Epithelial cell of esophagus (primary cell): ENCODE measurements at regions not wholly inside any gene's neighbourhood (a gene's known extent, or its start where the extent isn't known, plus 50 kb on each side); places are given as distances from the start of the nearest gene placed in this dataset.

Experiments used
- DNase-seq: peaks from one replicate; pipeline ENCODE4 v3.0.0; 2010; ENCODE audit warnings: low read depth
- H3K4me3 ChIP-seq: 2 replicates; pipeline ENCODE4 v1.5.1; 2011; ENCODE audit warnings: mild to moderate bottlenecking, low read length, control low read depth
- CTCF ChIP-seq: IDR thresholded peaks from 2 replicates; pipeline ENCODE4 v1.5.1; 2011; ENCODE audit warnings: low read depth, mild to moderate bottlenecking, low read length, control low read depth, inconsistent platforms; ENCODE audit not compliant: insufficient read depth; ENCODE audit errors: missing control alignments

- no peak for TF ChIP-seq CTCF
- no peak overlapping the region for H3K4me3 ChIP-seq
- DNase-seq = no peak
Observed at GRCh38 chr3:8224941-8225340, 276.7 kb upstream of the LMCD1 start.

- no peak for TF ChIP-seq CTCF
- DNase-seq = no peak
- H3K4me3 ChIP-seq = no peak overlapping the region
Observed at GRCh38 chr3:8233938-8234337, 267.7 kb upstream of the LMCD1 start.

GRCh38 chr3:8236264-8236663, 265.4 kb upstream of the LMCD1 start:
- DNase-seq = no peak
- TF ChIP-seq CTCF = no peak
- no peak overlapping the region for H3K4me3 ChIP-seq

- DNase-seq = peak; percentile 38
- TF ChIP-seq CTCF = no peak
- no peak overlapping the region for H3K4me3 ChIP-seq
Observed at GRCh38 chr3:8237893-8238292, 263.7 kb upstream of the LMCD1 start.

GRCh38 chr3:8238432-8238831, 263.2 kb upstream of the LMCD1 start:
- no peak for TF ChIP-seq CTCF
- no peak overlapping the region for H3K4me3 ChIP-seq
- no peak for DNase-seq

GRCh38 chr3:8239095-8239494, 262.5 kb upstream of the LMCD1 start:
- TF ChIP-seq CTCF = no peak
- no peak overlapping the region for H3K4me3 ChIP-seq
- DNase-seq = peak; percentile 29

GRCh38 chr3:8239718-8240695, 261.6 kb upstream of the LMCD1 start:
- DNase-seq = peak; percentile 77
- peak; percentile 98 for TF ChIP-seq CTCF
- no peak overlapping the region for H3K4me3 ChIP-seq
